GF-D8 (cell line): ENCODE measurements at regions not wholly inside any gene's neighbourhood (a gene's known extent, or its start where the extent isn't known, plus 50 kb on each side); places are given as distances from the start of the nearest gene placed in this dataset.

Experiments used
- DNase-seq: peaks from one replicate; lab custom pipeline; 2025; lab: John Stamatoyannopoulos, UW

- no peak for DNase-seq
Measured at GRCh38 chr14:47857646-47858045, 182.2 kb upstream of the MDGA2 start.

DNA sequence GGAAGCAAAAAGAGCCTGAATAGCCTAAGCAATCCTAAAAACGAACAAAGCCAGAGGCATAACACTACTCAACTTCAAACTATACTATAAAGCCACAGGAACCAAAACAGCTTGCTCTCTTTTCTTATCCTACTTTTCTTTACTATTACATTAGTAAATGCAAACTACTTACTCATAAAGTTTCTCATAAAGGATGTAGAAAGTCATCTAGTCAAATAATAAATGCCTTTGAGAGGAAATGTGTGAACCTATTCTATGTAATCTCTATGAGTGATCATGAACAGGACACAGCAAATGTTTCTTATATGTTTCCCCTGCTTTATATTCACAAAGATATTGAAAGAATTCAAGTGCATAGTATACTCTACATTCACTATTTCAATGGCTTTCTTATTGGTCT is 176.9 kb upstream of the MDGA2 start:
- no peak for DNase-seq

DNA sequence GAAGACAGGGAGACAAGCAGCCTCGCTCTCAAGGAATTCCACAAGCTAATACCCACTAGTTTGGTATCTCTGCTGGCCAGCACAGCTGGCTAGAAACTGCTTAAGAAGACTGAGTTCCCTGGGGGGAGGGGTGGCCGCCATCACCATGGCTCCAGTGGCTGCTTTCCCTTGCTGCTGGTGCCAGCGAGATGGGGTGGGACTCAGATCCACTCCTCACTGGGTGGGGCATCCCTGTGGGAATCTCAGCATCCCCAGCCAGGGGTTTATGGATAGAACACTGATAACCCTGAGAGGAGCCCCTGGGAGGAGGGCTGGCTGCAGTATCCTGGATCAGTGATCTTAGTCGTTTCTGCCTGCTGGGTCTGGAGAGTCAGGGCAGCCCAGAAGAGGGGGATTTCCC is 170.6 kb upstream of the MDGA2 start:
- no peak for DNase-seq

- no peak for DNase-seq
Measured at GRCh38 chr14:47843236-47843635, 167.8 kb upstream of the MDGA2 start.

DNA sequence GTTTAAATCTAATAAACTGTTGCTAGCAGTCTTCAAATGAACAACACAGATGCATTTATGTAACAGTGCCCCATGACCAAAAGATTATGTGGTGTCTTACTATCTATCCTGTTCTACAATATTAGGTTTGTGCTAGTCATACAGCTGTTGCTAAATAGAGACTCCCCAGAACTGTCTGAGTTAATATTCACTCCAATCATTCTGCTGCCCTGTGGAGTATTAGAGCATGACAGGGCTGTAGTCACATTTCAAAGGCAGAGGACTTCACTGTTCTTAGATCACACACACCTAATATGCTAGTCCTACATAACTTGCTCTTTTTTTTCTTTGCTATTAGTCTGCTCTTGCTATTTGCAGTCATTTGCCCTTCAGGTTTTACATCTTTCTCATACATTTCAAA is 157.6 kb upstream of the MDGA2 start:
- no peak for DNase-seq

- DNase-seq: no peak
Measured at GRCh38 chr14:47826809-47827208, 151.4 kb upstream of the MDGA2 start.

DNA sequence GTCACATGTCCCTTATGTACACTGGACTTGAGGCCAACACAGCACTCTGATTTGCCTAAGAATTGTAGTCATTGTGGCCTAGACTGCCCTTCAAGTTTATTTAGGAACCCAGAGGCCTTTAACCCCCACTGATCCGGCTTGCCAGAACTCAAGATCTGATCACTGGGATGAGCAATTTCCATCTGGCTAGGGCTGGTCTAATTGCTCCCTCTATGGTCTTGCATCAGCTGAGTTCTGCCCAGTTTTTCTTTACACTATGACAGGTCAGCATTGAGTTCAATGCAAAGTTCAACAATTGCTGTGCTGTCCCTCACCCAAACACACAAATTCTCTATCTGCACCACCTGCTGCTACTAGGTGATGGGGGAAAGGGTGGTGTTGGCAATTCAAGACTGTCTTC is 146.9 kb upstream of the MDGA2 start:
- DNase-seq: no peak

DNA sequence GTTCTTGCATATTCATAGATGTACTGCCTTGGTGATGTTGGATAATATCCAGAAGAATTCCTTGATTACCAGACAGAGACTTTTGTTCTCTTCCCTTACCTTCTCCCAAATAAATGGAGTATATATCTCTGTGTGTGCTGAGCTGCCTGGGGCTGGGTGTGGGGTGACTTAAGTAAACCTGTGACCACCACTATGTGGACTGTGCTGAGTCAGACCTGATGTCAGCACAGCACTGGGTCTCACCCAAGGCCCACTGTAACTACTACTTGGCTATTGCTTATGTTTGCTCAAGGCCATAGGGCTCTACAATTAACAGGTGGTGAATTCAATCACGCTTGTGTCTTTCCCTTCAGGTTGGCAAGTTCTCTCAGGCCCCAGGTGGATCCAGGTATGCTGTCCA is 145.7 kb upstream of the MDGA2 start:
- no peak for DNase-seq

DNA sequence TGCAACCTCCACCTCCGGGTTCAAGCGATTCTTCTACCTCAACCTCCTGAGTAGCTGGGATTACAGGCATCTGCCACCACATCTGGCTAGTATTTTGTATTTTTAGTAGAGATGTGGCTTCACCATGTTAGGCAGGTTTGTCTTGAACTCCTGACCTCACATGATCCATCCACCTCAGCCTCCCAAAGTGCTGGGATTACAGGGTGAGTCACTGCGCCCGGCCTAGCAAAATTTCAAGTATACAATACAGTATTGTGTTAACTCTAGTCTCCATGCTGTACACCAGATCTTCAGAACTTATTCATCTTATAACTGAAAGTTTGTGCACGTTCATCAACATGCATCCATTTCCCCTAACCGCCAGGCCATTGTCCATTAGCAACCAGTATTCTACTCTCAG is 115.1 kb upstream of the MDGA2 start:
- DNase-seq: no peak

DNA sequence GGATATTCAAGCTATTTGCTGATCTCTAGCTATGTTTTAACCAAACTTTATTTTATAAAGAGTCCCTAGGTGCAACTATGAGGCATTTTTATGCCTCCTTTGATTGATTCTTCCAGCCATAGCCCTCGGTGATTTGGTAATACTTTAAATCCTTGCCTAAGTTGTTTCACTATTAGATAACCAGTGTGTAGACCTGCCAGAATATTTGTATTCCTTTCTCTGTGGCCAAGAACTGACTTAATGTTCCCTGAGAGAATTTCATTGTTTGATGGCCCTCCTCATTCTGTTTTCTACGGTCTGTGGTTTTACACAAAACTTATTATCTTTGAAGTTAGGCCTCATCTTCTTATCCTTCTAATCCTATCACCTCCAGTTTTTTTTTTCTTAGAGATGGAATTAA is 109.7 kb upstream of the MDGA2 start:
- no peak for DNase-seq

- no peak for DNase-seq
Measured at GRCh38 chr14:47778631-47779030, 103.2 kb upstream of the MDGA2 start.

GRCh38 chr14:47772652-47773051 is 97.2 kb upstream of the MDGA2 start:
- no peak for DNase-seq

DNA sequence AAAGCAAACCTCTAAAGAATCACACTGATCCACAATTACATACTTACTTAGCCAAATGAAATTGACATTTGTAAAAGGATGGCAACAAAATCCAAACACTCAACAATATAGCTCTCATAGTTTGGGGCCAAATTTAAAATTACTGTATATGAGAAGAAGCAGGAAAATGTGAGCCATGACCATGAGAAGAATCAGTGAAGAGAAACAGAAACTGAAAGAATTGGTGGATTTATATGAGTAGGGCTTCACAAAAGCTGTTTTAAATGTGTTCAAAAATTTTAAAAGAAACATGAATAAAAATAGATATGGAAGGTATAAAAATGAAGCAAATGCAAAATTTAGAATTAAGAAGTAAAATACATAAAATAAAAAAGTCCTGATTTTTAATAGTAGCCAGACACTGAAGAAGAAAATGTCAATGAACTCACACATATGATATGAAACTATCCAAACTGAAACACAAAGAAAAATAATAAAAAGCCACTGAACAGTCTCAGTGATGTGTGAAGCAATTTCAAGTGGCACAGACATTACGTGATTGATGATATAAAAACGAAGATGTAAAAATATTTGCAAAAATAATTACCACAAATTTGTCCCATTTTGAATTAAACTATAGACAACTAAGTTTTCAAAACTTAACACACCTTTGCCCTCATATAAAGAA is 87.9 kb upstream of the MDGA2 start:
- DNase-seq: no peak

- DNase-seq: no peak
Measured at GRCh38 chr14:47746986-47747385, 71.6 kb upstream of the MDGA2 start.

DNA sequence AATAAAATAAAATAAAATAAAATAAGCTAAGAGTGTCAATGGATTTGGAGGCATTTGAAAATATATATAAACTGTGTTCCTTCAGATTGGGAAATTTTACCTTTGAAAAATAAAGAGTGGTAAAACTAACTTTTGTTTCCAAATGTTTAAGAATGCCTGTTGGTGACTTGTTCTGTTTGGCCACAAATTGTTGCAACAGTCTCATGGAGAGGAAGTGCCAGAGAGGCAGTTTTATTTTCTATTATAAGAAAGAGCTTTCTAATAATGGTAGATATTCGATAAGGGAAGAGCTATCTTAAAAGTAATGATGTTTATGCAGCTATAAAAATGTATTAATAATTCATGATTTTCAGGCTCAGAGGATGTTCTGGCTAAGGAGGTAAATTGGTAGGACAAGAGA is 68.8 kb upstream of the MDGA2 start:
- DNase-seq: no peak

DNA sequence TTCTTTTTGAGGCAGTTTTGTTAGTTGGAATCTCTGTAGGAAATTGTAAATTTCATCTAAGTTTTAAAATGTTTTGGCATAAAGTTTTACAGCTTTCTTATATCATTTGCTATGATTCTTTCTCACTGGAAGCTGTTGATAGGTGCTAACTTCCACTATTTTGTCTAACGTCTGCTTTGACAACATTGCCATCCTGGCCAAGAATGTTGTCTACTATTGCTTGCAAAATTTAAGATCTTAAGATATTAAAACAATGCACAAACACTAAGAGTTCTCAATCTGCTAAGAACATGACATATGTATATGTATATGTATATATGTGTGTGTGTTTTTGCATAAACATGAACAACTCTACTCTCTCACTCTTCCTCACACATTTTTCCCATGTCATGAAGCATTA is 64.1 kb upstream of the MDGA2 start:
- DNase-seq: no peak

DNA sequence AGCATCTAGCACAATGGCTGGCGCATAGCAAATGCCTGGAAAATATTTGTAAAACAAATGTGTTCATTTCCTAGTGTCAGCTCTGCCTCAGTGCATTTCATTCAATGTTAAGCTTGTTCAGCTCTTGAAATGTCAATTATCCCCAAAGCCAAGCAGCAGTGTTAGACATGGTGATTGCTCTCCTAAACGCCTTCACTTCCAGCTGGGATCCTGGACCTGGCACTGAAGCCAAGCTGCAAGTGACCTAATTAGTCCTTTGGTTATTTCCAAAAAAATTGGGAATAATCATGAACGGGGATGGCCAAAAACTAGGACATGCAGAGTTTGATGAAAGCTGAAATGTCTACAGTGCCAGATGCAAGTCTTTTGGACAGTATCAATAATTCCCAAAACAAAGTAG is 54.9 kb upstream of the MDGA2 start:
- DNase-seq: no peak
